ENCODE measurements at regions not wholly inside any gene's neighbourhood (a gene's known extent, or its start where the extent isn't known, plus 50 kb on each side); places are given as distances from the start of the nearest gene placed in this dataset.

DNA sequence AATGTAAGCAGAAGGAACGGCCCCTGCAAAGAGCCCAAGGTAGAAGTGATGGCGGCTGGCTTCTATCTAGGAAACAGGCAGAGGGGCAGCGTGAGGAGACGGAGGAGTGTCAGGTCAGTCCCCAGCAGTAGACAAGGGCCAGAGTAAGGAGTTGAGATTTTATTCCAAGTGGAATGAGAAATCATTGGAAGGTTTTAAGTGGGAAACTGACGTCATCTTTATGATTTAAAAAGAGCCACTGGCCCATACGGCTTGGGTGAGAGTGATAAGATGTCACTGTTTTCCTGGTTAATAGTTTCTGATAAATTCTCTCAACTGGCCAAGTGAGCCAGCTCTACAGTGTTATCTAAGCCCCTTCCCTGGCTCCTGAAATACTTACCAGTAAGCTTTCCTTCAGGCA is 103.2 kb upstream of the CAMK1G start:
- no peak for TF ChIP-seq YY1 (IDR thresholded peaks at IDR 0.05; ENCODE audit: low read depth)
- TF ChIP-seq RAD21 (IDR thresholded peaks at IDR 0.05; ENCODE audit: low read depth): no peak
- no peak for TF ChIP-seq TCF12 (IDR thresholded peaks at IDR 0.05; ENCODE audit: low read depth)

DNA sequence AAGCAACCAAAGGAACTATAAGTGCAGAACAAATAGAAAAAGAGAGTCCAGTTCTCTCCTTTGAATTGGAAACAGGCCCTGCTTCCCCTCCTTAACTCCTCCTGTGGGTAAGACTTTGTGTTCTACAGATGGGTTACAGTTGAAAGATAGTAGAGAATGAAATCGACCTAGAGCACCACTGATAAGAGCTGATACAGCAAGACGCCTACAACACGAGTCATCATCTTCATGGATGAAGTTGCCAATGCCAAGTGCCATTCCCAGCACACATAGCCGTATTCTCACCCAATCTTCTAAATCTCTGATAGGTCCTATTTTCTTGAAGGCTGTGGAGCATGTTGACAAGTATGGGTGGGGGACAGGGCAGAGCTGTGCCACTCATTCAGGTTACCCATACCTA is 99.8 kb upstream of the CAMK1G start:
- TF ChIP-seq EP300 (IDR thresholded peaks at IDR 0.05; ENCODE audit: borderline replicate concordance): no peak
- no peak for TF ChIP-seq EGR1 (IDR thresholded peaks at IDR 0.05)
- TF ChIP-seq, protein P1, sequence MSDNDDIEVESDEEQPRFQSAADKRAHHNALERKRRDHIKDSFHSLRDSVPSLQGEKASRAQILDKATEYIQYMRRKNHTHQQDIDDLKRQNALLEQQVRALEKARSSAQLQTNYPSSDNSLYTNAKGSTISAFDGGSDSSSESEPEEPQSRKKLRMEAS (IDR thresholded peaks at IDR 0.05): no peak
- no peak for TF ChIP-seq FOXM1 (IDR thresholded peaks at IDR 0.05; ENCODE audit: borderline replicate concordance, low read depth)
- TF ChIP-seq, protein P2, sequence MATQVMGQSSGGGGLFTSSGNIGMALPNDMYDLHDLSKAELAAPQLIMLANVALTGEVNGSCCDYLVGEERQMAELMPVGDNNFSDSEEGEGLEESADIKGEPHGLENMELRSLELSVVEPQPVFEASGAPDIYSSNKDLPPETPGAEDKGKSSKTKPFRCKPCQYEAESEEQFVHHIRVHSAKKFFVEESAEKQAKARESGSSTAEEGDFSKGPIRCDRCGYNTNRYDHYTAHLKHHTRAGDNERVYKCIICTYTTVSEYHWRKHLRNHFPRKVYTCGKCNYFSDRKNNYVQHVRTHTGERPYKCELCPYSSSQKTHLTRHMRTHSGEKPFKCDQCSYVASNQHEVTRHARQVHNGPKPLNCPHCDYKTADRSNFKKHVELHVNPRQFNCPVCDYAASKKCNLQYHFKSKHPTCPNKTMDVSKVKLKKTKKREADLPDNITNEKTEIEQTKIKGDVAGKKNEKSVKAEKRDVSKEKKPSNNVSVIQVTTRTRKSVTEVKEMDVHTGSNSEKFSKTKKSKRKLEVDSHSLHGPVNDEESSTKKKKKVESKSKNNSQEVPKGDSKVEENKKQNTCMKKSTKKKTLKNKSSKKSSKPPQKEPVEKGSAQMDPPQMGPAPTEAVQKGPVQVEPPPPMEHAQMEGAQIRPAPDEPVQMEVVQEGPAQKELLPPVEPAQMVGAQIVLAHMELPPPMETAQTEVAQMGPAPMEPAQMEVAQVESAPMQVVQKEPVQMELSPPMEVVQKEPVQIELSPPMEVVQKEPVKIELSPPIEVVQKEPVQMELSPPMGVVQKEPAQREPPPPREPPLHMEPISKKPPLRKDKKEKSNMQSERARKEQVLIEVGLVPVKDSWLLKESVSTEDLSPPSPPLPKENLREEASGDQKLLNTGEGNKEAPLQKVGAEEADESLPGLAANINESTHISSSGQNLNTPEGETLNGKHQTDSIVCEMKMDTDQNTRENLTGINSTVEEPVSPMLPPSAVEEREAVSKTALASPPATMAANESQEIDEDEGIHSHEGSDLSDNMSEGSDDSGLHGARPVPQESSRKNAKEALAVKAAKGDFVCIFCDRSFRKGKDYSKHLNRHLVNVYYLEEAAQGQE (IDR thresholded peaks at IDR 0.05; ENCODE audit: low read depth): no peak
- no peak for TF ChIP-seq ZBTB7A (IDR thresholded peaks at IDR 0.05; ENCODE audit: low read depth)
- TF ChIP-seq TAF1 (IDR thresholded peaks at IDR 0.05; ENCODE audit: low read depth): no peak
- TF ChIP-seq RAD21 (IDR thresholded peaks at IDR 0.05; ENCODE audit: low read depth): no peak
- TF ChIP-seq TCF12 (IDR thresholded peaks at IDR 0.05; ENCODE audit: low read depth): no peak

DNA sequence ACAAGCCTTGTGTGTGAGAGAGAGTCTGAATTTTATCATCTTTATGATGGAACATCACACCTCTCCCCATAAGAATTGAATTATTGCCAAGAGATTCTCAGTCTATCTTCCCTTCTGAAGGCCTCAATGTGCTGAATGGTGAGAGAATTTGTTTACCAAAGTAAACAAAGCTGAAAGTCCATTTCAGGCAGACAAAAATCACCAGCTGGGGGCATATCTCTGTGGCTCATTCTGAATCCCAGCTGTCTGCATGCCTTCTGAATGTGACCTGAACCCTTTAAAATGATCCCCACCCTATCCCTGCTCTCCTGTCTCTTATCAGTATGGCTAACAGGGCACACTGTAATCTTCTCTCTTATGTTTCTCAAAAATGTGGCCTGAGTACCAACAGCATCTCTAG is 99.1 kb upstream of the CAMK1G start:
- TF ChIP-seq EP300 (IDR thresholded peaks at IDR 0.05; ENCODE audit: borderline replicate concordance): no peak
- no peak for TF ChIP-seq RAD21 (IDR thresholded peaks at IDR 0.05; ENCODE audit: low read depth)
- no peak for TF ChIP-seq YY1 (IDR thresholded peaks at IDR 0.05; ENCODE audit: low read depth)
- no peak for TF ChIP-seq TCF12 (IDR thresholded peaks at IDR 0.05; ENCODE audit: low read depth)
- no peak for TF ChIP-seq TAF1 (IDR thresholded peaks at IDR 0.05; ENCODE audit: low read depth)
- TF ChIP-seq NFIC (IDR thresholded peaks at IDR 0.05): no peak
- no peak for TF ChIP-seq ZBTB7A (IDR thresholded peaks at IDR 0.05; ENCODE audit: low read depth)
- TF ChIP-seq CEBPB (IDR thresholded peaks at IDR 0.05): no peak
- no peak for TF ChIP-seq EGR1 (IDR thresholded peaks at IDR 0.05)
- no peak for TF ChIP-seq CREB1 (IDR thresholded peaks at IDR 0.05; ENCODE audit: low read depth)
- TF ChIP-seq TEAD4 (IDR thresholded peaks at IDR 0.05): no peak
- TF ChIP-seq, protein P3, sequence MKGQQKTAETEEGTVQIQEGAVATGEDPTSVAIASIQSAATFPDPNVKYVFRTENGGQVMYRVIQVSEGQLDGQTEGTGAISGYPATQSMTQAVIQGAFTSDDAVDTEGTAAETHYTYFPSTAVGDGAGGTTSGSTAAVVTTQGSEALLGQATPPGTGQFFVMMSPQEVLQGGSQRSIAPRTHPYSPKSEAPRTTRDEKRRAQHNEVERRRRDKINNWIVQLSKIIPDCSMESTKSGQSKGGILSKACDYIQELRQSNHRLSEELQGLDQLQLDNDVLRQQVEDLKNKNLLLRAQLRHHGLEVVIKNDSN (IDR thresholded peaks at IDR 0.05): no peak
- no peak for TF ChIP-seq FOXM1 (IDR thresholded peaks at IDR 0.05; ENCODE audit: borderline replicate concordance, low read depth)
- TF ChIP-seq, protein P2 (IDR thresholded peaks at IDR 0.05; ENCODE audit: low read depth): no peak
- TF ChIP-seq, protein P1 (IDR thresholded peaks at IDR 0.05): no peak

DNA sequence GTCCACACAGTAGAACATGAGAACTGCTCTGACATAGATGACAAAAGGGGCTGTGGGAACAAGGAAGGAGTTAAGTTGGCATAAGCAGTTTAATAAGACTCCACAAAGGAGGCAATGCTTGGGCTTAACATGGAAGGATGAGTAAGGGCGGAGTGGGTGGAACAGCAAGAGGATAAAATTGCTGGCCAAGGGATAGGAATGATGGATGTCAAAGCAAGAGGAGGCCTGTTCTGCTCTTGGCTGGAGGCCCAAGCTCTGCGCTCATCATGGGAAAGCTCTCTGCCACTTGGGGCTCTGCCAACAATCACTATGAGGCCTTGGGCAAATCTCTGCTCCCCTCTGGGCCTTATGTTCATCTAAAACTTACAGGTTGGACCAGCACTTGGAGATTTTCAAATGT is 98.3 kb upstream of the CAMK1G start:
- TF ChIP-seq RAD21 (IDR thresholded peaks at IDR 0.05; ENCODE audit: low read depth): no peak
- TF ChIP-seq FOXM1 (IDR thresholded peaks at IDR 0.05; ENCODE audit: borderline replicate concordance, low read depth): no peak
- no peak for TF ChIP-seq NFIC (IDR thresholded peaks at IDR 0.05)
- TF ChIP-seq EGR1 (IDR thresholded peaks at IDR 0.05): no peak
- TF ChIP-seq ZBTB7A (IDR thresholded peaks at IDR 0.05; ENCODE audit: low read depth): no peak
- TF ChIP-seq, protein P1 (IDR thresholded peaks at IDR 0.05): no peak
- TF ChIP-seq, protein P2 (IDR thresholded peaks at IDR 0.05; ENCODE audit: low read depth): no peak
- TF ChIP-seq EP300 (IDR thresholded peaks at IDR 0.05; ENCODE audit: borderline replicate concordance): no peak
- no peak for TF ChIP-seq TEAD4 (IDR thresholded peaks at IDR 0.05)
- TF ChIP-seq, protein P3 (IDR thresholded peaks at IDR 0.05): no peak
- no peak for TF ChIP-seq CREB1 (IDR thresholded peaks at IDR 0.05; ENCODE audit: low read depth)
- TF ChIP-seq TAF1 (IDR thresholded peaks at IDR 0.05; ENCODE audit: low read depth): no peak
- no peak for TF ChIP-seq CEBPB (IDR thresholded peaks at IDR 0.05)
- TF ChIP-seq TCF12 (IDR thresholded peaks at IDR 0.05; ENCODE audit: low read depth): no peak
- TF ChIP-seq YY1 (IDR thresholded peaks at IDR 0.05; ENCODE audit: low read depth): no peak

All from Ishikawa (cell line).